ENCODE measurements at regions not wholly inside any gene's neighbourhood (a gene's known extent, or its start where the extent isn't known, plus 50 kb on each side); places are given as distances from the start of the nearest gene placed in this dataset.

- no peak for TF ChIP-seq CTCF (IDR thresholded peaks at IDR 0.05; ENCODE audit: low read depth, low read length, poor library complexity, severe bottlenecking)
- TF ChIP-seq EZH2phosphoT487 (IDR thresholded peaks at IDR 0.05; ENCODE audit: borderline replicate concordance, low read length): no peak
These were observed 811.3 kb upstream of the GBE1 start for GRCh38 chr3:82572721-82573120.
